Choroid plexus epithelial cell (primary cell): ENCODE measurements at regions not wholly inside any gene's neighbourhood (a gene's known extent, or its start where the extent isn't known, plus 50 kb on each side); places are given as distances from the start of the nearest gene placed in this dataset.

Experiments
- DNase-seq: peaks from one replicate; pipeline ENCODE4 v3.0.0-alpha.2; 2010; ENCODE audit warnings: low read depth
- H3K4me3 ChIP-seq: 2 replicates; pipeline ENCODE4 v1.5.1; 2011; ENCODE audit warnings: low read depth, mild to moderate bottlenecking, control low read depth, low read length, moderate library complexity
- CTCF ChIP-seq: conservative IDR thresholded peaks from 2 replicates; pipeline ENCODE4 v1.5.1; 2011; ENCODE audit warnings: low read depth, mild to moderate bottlenecking, control low read depth, inconsistent platforms, low read length, moderate library complexity

- no peak overlapping the region for H3K4me3 ChIP-seq
- TF ChIP-seq CTCF = no peak
- no peak for DNase-seq
Observed at GRCh38 chr3:43854916-43855315, 164.2 kb downstream of the ABHD5 start.

- TF ChIP-seq CTCF = peak; percentile 95
- DNase-seq = peak; percentile 84
- no peak overlapping the region for H3K4me3 ChIP-seq
Observed at GRCh38 chr3:43855674-43856299, 165.0 kb downstream of the ABHD5 start.

- no peak overlapping the region for H3K4me3 ChIP-seq
- TF ChIP-seq CTCF = no peak
- no peak for DNase-seq
Observed at GRCh38 chr3:43856351-43856750, 165.6 kb downstream of the ABHD5 start.

- no peak for TF ChIP-seq CTCF
- DNase-seq = no peak
- H3K4me3 ChIP-seq = no peak overlapping the region
Observed at GRCh38 chr3:43856761-43857160, 166.0 kb downstream of the ABHD5 start.

- TF ChIP-seq CTCF = no peak
Observed at GRCh38 chr3:43857361-43858293, 166.9 kb downstream of the ABHD5 start.

GRCh38 chr3:43858294-43858701 lies 167.6 kb downstream of the ABHD5 start:
- peak; percentile 23 for DNase-seq
- peak overlapping the region; percentile 32 for H3K4me3 ChIP-seq
- TF ChIP-seq CTCF = no peak

More at GRCh38 chr3:43857361-43858293, 166.9 kb downstream of the ABHD5 start:
- H3K4me3 ChIP-seq = no peak overlapping the region
- peak; percentile 52 for DNase-seq
